Stimulated activated CD4-positive, alpha-beta T cell treated with anti-CD3 and anti-CD28 coated beads, Interleukin-4, amount 100 ng/mL, for 1 hour (primary cell): ENCODE measurements at regions not wholly inside any gene's neighbourhood (a gene's known extent, or its start where the extent isn't known, plus 50 kb on each side); places are given as distances from the start of the nearest gene placed in this dataset.

Source experiments
- DNase-seq: peaks from one replicate; pipeline ENCODE4 v3.0.0-alpha.2; 2020

GRCh38 chr3:159923336-159923735 is 65.3 kb upstream of the IL12A start:
- DNase-seq: no peak

- DNase-seq: no peak
Observed at GRCh38 chr3:159923956-159924355, 64.7 kb upstream of the IL12A start.

GRCh38 chr3:159924411-159924810 is 64.2 kb upstream of the IL12A start:
- DNase-seq: no peak

DNA sequence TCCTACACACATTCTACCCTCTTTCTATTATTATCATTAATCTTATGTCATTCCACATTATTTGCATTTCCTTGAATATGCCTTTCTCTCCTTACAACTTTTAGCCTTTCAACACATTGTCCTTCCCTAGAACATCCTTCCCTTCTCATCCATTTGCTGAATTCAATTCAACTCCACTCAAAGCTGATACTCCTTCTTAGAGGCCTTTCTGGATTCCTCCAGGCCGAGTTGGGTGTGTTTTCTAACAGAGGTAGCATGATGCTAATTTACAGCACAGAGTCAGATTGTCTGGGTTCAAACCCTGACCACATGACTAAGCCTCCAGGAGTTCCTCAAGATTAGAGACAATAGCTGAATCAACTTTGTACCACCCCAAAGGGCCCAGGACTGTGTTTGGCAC is 63.4 kb upstream of the IL12A start:
- no peak for DNase-seq

DNA sequence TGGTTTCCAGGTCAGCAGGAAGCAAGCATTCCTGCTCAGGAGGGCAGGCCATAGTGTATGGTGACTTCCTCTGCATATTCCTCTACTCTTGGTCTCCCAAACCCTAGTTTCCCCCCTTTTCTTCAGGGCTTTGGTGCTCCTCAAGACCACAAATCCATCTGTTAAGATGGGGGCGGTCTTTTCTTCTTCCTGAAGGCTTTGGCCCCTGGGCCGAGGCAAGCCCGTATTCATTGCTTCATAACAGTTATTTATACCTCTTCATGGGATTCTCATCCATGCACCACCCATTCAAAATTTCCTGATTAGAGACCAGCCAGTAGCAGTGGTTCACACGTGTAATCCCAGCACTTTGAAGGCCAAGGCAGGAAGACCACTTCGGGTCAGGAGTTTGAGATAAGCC is 62.1 kb upstream of the IL12A start:
- DNase-seq: no peak

GRCh38 chr3:159928071-159928491 is 60.6 kb upstream of the IL12A start:
- no peak for DNase-seq

DNA sequence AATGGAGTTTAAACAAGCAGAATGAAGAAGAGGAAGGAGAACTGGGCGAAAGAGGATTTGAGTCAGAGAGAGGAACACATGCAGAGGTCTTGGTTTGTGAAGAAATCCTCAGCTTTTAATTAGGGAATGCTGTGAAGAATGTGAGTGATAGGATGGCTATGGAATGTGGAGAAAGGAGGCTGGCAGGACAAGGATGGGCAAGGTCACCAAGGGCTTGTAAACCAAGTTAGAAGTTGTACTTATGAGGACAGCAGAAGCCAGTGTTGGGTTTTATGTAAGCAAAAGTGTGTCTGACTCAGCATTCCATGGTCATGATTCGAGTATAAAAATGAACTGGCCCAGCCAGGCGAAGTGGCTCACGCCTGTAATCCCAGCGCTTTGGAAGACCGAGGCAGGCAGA is 60.0 kb upstream of the IL12A start:
- DNase-seq: no peak

- no peak for DNase-seq
Observed at GRCh38 chr3:159929171-159930141, 59.2 kb upstream of the IL12A start.

DNA sequence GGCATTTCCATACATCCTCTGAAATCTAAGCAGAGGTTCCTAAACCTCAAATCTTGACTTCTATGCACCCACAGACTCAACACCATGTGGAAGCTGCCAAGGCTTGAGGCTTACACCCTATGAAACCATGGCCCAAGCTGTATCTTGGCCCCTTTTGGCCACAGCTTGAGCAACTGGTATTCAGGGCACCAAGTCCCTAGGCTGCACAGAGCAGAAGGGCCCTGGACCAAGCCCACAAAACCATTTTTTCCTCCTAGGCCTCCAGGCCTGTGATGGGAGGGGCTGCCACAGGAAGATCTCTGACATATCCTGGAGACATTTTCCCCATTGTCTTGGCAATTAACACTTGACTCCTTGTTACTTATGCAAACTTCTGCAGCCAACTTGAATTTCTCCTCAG is 54.4 kb upstream of the IL12A start:
- no peak for DNase-seq

- no peak for DNase-seq
Observed at GRCh38 chr3:159936541-159936940, 52.1 kb upstream of the IL12A start.

GRCh38 chr3:159937561-159938166 is 51.0 kb upstream of the IL12A start:
- DNase-seq: no peak

- DNase-seq: no peak
Observed at GRCh38 chr3:159938714-159939113, 49.9 kb upstream of the IL12A start.
